HG03066 (cell line): ENCODE measurements at regions not wholly inside any gene's neighbourhood (a gene's known extent, or its start where the extent isn't known, plus 50 kb on each side); places are given as distances from the start of the nearest gene placed in this dataset.

Source experiments
- ATAC-seq: cut with Tn5 transposase; IDR thresholded peaks from one replicate; pipeline ENCODE4 v1.9.1; 2021; ENCODE audit warnings: low read depth; ENCODE audit not compliant: unreplicated experiment

DNA sequence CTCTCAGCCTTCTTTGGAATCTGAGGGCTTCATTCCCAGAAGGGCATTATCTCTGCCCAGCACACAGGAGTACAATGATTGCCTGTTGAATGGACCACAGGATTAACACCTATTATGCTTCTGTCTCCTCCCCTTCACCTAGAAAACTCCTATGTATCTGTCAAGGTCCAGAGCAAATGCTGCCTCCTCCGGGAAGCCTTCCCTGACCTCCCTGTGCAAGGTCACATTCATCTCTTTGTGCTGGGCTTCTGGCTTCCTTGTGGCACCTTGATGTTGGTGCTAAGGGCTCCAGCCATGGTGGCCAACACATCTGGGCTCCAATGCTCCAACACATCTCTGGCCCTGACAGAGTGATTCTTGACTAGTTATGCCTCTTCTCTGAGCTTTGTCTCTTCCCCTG is 49.9 kb upstream of the ATP2B2 start:
- ATAC-seq = no peak

DNA sequence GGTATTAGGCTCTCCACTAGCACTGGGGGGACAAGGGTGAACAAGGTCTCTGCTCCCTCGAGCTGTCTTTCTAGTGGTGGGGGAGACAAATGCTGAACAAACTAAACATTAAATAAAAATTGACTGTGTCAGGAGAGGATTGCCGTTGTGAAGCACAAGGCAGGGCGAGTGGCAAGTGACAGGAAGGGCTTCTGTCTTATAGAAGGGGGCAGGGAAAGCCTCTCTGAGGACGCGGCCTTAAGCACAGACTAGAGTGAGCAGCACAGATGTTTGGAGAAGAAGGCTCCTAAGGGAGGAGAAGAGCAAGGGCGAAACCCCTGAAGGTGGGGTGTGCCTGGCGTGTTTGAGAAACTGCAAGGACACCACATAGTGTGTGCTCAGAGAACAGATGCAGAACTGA is 50.9 kb upstream of the ATP2B2 start:
- no peak for ATAC-seq

DNA sequence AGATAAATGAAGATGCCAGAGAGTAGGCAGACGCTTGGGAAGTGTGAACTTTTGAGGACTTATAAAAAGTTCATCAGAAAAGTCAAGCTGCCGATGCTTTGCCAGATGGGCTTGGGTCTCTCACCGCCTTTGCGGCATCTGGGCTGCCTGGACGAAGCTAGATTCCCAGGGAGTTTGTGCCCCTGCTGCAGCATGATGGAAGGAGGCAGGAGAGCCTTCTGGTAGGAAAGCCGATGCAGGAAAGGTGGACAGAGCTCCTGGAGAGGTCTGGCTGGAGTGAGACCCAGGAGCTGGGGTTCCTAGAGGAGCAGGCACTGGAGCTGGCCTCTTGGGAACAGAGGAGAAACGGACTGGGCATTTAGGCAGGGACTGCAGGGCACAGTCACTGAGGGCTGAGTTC is 51.9 kb upstream of the ATP2B2 start:
- ATAC-seq = no peak

DNA sequence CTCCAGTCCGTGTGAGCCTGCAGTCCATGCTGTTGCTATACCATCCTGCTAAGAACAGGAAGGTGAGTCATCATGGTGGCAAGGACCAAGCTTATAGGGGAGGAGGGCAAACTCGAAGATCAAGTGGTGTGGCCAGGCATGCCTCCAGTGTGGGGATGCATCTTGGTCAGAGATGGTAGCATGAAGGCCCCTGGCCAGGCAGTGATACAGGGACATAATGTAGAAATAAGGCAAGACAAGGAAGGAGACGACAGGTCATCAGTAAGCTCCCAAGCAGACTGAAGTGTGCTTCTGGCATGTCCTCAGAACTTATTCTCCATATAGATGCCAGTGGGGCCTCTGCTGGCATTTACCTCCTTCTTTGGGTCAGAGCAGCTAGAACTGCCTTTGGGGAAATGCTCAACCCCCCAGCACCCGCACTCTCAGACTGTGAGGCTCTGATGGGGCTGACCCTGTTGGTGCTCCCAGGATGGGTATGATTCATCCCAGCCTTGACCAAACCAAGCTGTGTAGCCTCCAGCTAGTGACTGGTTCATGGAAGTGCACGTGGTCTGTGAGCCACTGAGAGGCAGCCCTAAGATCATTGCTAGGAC is 52.5 kb upstream of the ATP2B2 start:
- ATAC-seq = no peak

GRCh38 chr3:10558736-10559135 is 53.4 kb upstream of the ATP2B2 start:
- no peak for ATAC-seq

DNA sequence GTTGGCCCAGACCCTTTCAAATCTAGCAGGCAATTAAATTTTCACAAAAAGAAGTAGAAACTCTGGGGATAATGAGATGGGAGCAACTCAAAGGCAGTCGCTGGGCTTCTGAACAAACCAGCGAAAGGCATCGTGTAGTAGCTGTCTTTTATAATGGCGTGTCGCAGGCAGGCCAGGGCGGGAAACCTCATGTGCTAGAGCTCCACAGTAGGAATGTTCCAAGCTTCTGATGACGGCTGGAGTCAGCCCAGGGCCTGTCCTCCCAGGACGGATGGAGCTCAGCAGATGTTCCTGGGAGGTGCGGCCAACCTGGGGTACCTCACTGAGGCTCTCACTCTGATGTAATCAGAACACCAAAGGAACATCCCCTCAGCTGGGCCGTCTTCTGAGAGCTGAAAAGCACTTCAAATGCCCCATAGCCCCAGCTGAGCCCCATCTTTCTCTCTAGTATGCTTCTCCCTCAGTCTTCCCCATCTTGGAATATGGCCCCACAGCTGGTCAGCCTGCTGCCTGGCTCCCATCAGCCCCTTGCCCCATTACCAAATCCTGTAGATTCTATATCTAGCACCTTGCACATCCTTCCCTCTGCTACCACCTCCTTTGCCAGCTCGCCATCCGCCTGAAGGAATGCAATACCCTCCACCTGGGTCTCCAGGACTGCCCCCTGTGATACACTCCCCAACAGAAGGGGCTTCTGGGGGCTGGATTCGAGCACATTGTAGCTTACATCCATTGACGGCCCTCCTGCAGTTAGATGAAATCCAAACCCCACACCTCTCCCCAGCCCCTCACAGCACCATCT is 54.9 kb upstream of the ATP2B2 start:
- no peak for ATAC-seq

- no peak for ATAC-seq
Measured at GRCh38 chr3:10561162-10561945, 56.0 kb upstream of the ATP2B2 start.

- ATAC-seq = no peak
Measured at GRCh38 chr3:10561946-10562560, 56.7 kb upstream of the ATP2B2 start.

DNA sequence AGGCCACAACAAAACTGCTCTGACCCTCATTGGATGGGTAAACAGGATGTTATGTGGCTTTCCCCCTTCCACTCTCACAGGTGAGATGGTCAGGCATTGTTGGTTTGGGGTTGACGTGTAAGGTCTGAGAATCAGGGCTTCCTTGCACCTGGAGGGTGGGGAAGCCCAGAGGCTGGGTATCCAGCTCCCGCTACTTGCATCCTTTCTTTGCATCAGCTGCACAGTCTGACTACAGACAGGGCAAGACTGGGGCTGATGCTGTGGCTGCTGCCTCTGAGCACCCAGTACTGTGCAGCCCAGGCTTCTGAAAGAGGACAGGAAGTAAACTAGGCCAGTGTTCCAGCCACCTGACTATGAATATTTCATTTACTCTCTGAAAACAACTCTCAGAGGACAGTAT is 58.0 kb upstream of the ATP2B2 start:
- no peak for ATAC-seq

DNA sequence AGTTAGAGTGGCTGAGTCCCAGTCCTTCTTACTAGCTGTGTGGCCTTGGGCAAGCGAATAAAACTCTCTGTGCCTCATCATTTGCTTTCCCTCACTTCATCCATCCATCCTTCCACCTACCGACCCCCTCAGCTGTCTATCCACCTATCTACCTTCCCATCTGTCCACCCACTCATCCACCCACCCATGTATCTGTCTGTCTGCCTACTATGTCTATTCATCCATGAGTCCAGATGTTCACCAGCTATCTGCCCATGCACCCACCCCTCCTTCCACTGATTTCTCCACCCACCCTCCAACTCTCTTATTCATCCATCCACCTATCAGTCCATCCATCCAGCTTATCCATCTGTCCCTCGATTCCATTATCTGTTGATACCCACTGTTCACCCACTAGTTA is 60.4 kb upstream of the ATP2B2 start:
- ATAC-seq = no peak

GRCh38 chr3:10566451-10566850 is 61.1 kb upstream of the ATP2B2 start:
- ATAC-seq = no peak

DNA sequence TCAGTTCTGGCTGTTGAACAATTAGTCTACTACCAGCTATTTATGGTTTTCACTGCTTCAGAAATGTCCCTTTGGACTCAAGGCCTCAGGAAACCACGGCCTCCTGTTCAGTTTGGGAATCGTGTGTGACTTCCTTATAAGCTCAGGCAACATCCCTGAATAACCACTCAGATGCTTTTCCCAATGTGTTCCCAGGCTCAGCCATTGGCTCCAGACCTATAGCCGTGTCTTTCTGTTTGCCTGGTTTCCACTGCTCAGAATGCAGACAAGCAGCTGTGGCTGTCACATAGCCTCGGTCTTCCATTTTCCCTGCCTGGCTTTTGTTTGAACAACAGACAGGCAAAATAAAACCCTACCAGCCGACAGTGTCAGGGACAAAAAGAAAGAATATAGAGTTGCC is 63.2 kb upstream of the ATP2B2 start:
- ATAC-seq = no peak

GRCh38 chr3:10570196-10570946 is 65.0 kb upstream of the ATP2B2 start:
- no peak for ATAC-seq

GRCh38 chr3:10574101-10574620 is 68.8 kb upstream of the ATP2B2 start:
- ATAC-seq = no peak

GRCh38 chr3:10575601-10576160 is 70.3 kb upstream of the ATP2B2 start:
- no peak for ATAC-seq

GRCh38 chr3:10577486-10577885 is 72.1 kb upstream of the ATP2B2 start:
- no peak for ATAC-seq

DNA sequence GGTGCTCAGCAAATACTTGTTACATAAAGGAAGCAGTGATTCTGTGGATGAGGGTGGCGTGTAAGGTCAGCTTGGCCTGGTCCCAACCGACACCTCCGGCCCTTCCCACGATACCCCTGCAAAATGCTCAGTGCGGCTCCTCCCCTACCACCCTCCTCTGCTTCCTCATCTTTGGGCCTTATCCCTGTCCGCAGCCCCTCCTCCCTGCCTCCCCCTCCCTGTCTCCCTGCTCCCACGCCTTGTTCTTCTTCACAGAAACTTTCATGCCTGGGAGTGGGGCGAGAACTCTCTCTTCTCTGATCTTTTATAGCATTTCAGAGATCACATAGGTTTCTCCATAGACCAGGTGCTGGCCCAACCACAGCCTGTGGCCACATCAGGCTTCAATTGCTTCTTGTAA is 75.0 kb upstream of the ATP2B2 start:
- ATAC-seq = no peak

DNA sequence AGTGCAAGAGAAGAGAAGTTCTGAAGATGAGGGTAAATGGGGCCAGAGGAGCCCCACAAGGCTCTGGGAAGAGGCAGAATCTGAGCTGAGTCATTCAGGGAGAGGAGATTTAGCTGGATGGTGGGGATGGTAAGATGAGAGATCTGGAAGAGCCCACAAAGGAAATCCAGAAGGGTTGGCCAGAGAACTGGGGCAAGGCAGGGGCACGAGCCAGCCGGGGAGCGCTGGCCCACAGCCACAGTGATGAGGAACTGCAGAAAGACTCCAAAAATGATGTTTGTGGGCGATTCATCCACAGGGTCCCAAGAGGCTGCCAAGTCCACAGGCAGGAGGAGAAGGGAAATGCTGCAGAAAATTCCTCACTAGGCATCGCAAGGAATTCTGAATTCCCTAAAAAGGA is 75.9 kb upstream of the ATP2B2 start:
- ATAC-seq = no peak

GRCh38 chr3:10581716-10582115 is 76.3 kb upstream of the ATP2B2 start:
- ATAC-seq = no peak

DNA sequence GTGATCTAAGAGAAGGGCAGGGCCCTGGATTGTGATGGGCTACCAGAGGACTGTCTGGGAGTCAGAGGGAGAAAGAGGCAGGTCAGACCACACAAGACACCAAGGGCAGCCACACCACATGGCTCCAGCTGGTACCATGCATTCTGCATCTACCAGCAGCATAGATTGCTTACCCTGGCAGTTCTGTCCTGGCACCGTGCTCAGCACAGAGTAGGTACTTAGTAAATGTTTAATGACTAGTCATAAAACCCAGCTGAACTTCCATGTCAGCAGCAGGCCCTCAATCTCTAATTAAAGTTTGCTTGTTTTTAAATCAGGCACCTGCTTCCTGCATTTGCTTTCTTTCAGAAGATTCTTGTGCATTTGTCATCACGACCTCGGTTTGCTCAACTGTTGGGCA is 77.3 kb upstream of the ATP2B2 start:
- ATAC-seq = no peak
